Nephron (organoid): ENCODE measurements at regions not wholly inside any gene's neighbourhood (a gene's known extent, or its start where the extent isn't known, plus 50 kb on each side); places are given as distances from the start of the nearest gene placed in this dataset.

Source experiments
- H3K27ac Mint-ChIP-seq, 3 experiments: 2 replicates each; pipeline ENCODE4 v1.8.0; 2020; ENCODE audit warnings: mixed read lengths in 3 of 3, mild to moderate bottlenecking in 2 of 3, moderate library complexity in 1 of 3
- H3K27me3 Mint-ChIP-seq: 2 replicates; pipeline ENCODE4 v1.8.0; 2021; ENCODE audit warnings: low read depth, mild to moderate bottlenecking, moderate library complexity, mixed read lengths
- H3K36me3 Mint-ChIP-seq: 2 replicates; pipeline ENCODE4 v1.8.0; 2020; ENCODE audit warnings: low read depth, mixed read lengths
- H3K4me1 Mint-ChIP-seq: 2 replicates; pipeline ENCODE4 v1.8.0; 2020; ENCODE audit warnings: mixed read lengths
- H3K4me3 Mint-ChIP-seq, 3 experiments: 2 replicates each; pipeline ENCODE4 v1.8.0; 2020; ENCODE audit warnings: mild to moderate bottlenecking in 3 of 3, mixed read lengths in 3 of 3, moderate library complexity in 2 of 3
- H3K9me3 Mint-ChIP-seq: 2 replicates; pipeline ENCODE4 v1.8.0; 2020; ENCODE audit warnings: mixed read lengths
- CTCF ChIP-seq, 3 experiments: fragments of 200-600 bp; sonication (generic); IDR thresholded peaks; one replicate each; pipeline ENCODE4 v1.5.0; 2021; ENCODE audit warnings: antibody characterized with exemption in 3 of 3; ENCODE audit not compliant: unreplicated experiment in 3 of 3

GRCh38 chr2:217219164-217219520, 359.3 kb upstream of the TNP1 start:
- Mint-ChIP-seq H3K4me1 (peaks cover 34% of the 10 kb centered on the region), H3K36me3 (no peaks in the 10 kb centered on the region), H3K27me3 (peaks cover 7% of the 10 kb centered on the region), H3K9me3 (peaks cover 3% of the 10 kb centered on the region), H3K27ac (peak overlapping the region in 1 of 3 experiments; percentile 38), H3K4me3 (no peak overlapping the region)
- no peak for TF ChIP-seq CTCF (IDR thresholded peaks at IDR 0.05; ENCODE audit: unreplicated experiment in 3 of 3)

- H3K9me3 Mint-ChIP-seq, result peaks cover under 1% of the 10 kb centered on the region
- peaks cover 7% of the 10 kb centered on the region for H3K27me3 Mint-ChIP-seq
- no peak overlapping the region for H3K4me3 Mint-ChIP-seq
- peak overlapping the region in 1 of 3 experiments; percentile 38 for H3K27ac Mint-ChIP-seq
- peaks cover 34% of the 10 kb centered on the region for H3K4me1 Mint-ChIP-seq
- no peaks in the 10 kb centered on the region for H3K36me3 Mint-ChIP-seq
- TF ChIP-seq CTCF (IDR thresholded peaks at IDR 0.05; ENCODE audit: unreplicated experiment in 3 of 3), result no peak
Observed at GRCh38 chr2:217218269-217219163, 358.7 kb upstream of the TNP1 start.

- Mint-ChIP-seq H3K27ac (no peak overlapping the region), H3K4me3 (no peak overlapping the region), H3K36me3 (no peaks in the 10 kb centered on the region), H3K27me3 (peaks cover 7% of the 10 kb centered on the region), H3K9me3 (no peaks in the 10 kb centered on the region), H3K4me1 (peaks cover 30% of the 10 kb centered on the region)
- no peak for TF ChIP-seq CTCF (IDR thresholded peaks at IDR 0.05; ENCODE audit: unreplicated experiment in 3 of 3)
Observed at GRCh38 chr2:217216982-217217381, 357.1 kb upstream of the TNP1 start.

- peaks cover 7% of the 10 kb centered on the region for H3K27me3 Mint-ChIP-seq
- no peak overlapping the region for H3K4me3 Mint-ChIP-seq
- no peaks in the 10 kb centered on the region for H3K36me3 Mint-ChIP-seq
- peak overlapping the region in 1 of 3 experiments; percentile 25 for H3K27ac Mint-ChIP-seq
- no peaks in the 10 kb centered on the region for H3K9me3 Mint-ChIP-seq
- peaks cover 30% of the 10 kb centered on the region for H3K4me1 Mint-ChIP-seq
- TF ChIP-seq CTCF (IDR thresholded peaks at IDR 0.05; ENCODE audit: unreplicated experiment in 3 of 3), result no peak
Observed at GRCh38 chr2:217216316-217216715, 356.5 kb upstream of the TNP1 start.

GRCh38 chr2:217215877-217216276, 356.0 kb upstream of the TNP1 start:
- no peaks in the 10 kb centered on the region for H3K9me3 Mint-ChIP-seq
- TF ChIP-seq CTCF (IDR thresholded peaks at IDR 0.05; ENCODE audit: unreplicated experiment in 3 of 3), result no peak
- H3K4me1 Mint-ChIP-seq, result peaks cover 26% of the 10 kb centered on the region
- peak overlapping the region in 1 of 3 experiments; percentile 25 for H3K27ac Mint-ChIP-seq
- no peaks in the 10 kb centered on the region for H3K36me3 Mint-ChIP-seq
- peaks cover 7% of the 10 kb centered on the region for H3K27me3 Mint-ChIP-seq
- no peak overlapping the region for H3K4me3 Mint-ChIP-seq

GRCh38 chr2:217208867-217209266, 349.0 kb upstream of the TNP1 start:
- H3K27ac Mint-ChIP-seq, result peak overlapping the region in 1 of 3 experiments; percentile 1
- peaks cover 4% of the 10 kb centered on the region for H3K36me3 Mint-ChIP-seq
- H3K4me1 Mint-ChIP-seq, result peaks cover 24% of the 10 kb centered on the region
- peaks cover 8% of the 10 kb centered on the region for H3K9me3 Mint-ChIP-seq
- no peaks in the 10 kb centered on the region for H3K27me3 Mint-ChIP-seq
- TF ChIP-seq CTCF (IDR thresholded peaks at IDR 0.05; ENCODE audit: unreplicated experiment in 3 of 3), result no peak
- no peak overlapping the region for H3K4me3 Mint-ChIP-seq
